ENCODE measurements at regions not wholly inside any gene's neighbourhood (a gene's known extent, or its start where the extent isn't known, plus 50 kb on each side); places are given as distances from the start of the nearest gene placed in this dataset.

DNA sequence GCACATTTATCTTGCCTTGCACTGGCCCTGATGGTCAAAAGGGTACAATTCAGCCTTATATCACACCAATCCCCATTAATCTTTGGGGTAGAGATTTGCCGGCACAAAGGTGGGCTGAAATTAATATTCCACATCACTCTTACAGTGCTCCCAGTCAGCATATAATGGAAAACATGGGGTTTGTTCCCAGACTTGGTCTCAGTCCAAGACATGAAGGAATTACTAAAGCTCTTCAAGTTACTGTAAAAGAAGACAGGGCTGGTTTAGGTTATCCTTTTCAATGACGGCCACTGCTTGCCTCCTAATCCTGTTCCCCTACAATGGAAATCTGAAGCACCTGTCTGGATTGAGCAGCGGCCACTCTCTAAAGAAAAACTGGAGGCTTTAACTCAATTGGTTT is 160.7 kb downstream of the IER5 start:
- no peaks in the 10 kb centered on the region for H4K20me1 ChIP-seq (ENCODE audit: insufficient read depth, low read length)
- H3K9me2 ChIP-seq (ENCODE audit: insufficient read depth, low read length), result no peaks in the 10 kb centered on the region
- no peak overlapping the region for H3K27ac ChIP-seq (ENCODE audit: low read depth, low read length, poor library complexity, severe bottlenecking)
- H2AFZ ChIP-seq (ENCODE audit: low read length), result no peak overlapping the region
- ChIA-PET POLR2A (no interaction called here), CTCF (ENCODE audit: unreplicated experiment) (no interaction called here)
- H3K79me2 ChIP-seq (ENCODE audit: insufficient read depth, low read depth, low read length), result no peaks in the 10 kb centered on the region
- no peak for TF ChIP-seq EZH2phosphoT487 (IDR thresholded peaks at IDR 0.05; ENCODE audit: borderline replicate concordance, low read depth, low read length)
- no TSS peak for BruUV-seq (replicated peaks)
- no peaks in the 10 kb centered on the region for H3K9me3 ChIP-seq (ENCODE audit: low read length)
- intact Hi-C loops (cut with micrococcal nuclease; ENCODE audit: unreplicated experiment), result no loop called here
- H3K4me1 ChIP-seq (ENCODE audit: insufficient read depth, low read length, poor library complexity, severe bottlenecking), result no peaks in the 10 kb centered on the region
- no peak overlapping the region for H3K4me2 ChIP-seq (ENCODE audit: low read length)
- no peaks in the 10 kb centered on the region for H3K36me3 ChIP-seq (ENCODE audit: insufficient read depth, low read length)
- H3K4me3 ChIP-seq (ENCODE audit: low read depth, low read length, poor library complexity, severe bottlenecking), result no peak overlapping the region
- no peak for DNase-seq (ENCODE audit: low spot score)

DNA sequence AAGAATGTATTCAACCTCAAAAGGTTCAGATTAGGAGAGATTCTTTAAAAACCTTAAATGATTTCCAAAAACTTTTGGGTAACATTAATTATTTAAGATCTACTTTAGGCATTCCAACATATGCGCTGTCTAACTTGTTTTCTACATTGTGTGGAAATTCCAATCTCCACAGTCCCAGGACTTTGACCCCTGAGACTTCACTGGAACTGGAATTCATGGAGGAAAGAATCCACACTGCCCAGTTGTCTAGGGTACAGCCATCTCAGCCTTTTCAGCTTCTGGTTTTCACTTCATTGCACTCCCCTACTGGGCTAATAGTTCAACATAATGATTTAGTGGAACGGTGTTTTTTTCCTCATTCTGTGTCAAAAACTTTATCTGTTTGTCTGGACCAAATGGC is 161.5 kb downstream of the IER5 start:
- CTCF ChIA-PET (ENCODE audit: unreplicated experiment), result no interaction called here
- POLR2A ChIA-PET, result no interaction called here
- Histone ChIP-seq H2AFZ (ENCODE audit: low read length) (no peak overlapping the region), H3K9me2 (ENCODE audit: insufficient read depth, low read length) (no peaks in the 10 kb centered on the region), H3K4me3 (ENCODE audit: low read depth, low read length, poor library complexity, severe bottlenecking) (no peak overlapping the region), H4K20me1 (ENCODE audit: insufficient read depth, low read length) (no peaks in the 10 kb centered on the region), H3K4me2 (ENCODE audit: low read length) (no peak overlapping the region), H3K4me1 (ENCODE audit: insufficient read depth, low read length, poor library complexity, severe bottlenecking) (no peaks in the 10 kb centered on the region), H3K9me3 (ENCODE audit: low read length) (no peaks in the 10 kb centered on the region), H3K27ac (ENCODE audit: low read depth, low read length, poor library complexity, severe bottlenecking) (no peak overlapping the region), H3K36me3 (ENCODE audit: insufficient read depth, low read length) (no peaks in the 10 kb centered on the region), H3K79me2 (ENCODE audit: insufficient read depth, low read depth, low read length) (no peaks in the 10 kb centered on the region)
- TF ChIP-seq, protein P1, sequence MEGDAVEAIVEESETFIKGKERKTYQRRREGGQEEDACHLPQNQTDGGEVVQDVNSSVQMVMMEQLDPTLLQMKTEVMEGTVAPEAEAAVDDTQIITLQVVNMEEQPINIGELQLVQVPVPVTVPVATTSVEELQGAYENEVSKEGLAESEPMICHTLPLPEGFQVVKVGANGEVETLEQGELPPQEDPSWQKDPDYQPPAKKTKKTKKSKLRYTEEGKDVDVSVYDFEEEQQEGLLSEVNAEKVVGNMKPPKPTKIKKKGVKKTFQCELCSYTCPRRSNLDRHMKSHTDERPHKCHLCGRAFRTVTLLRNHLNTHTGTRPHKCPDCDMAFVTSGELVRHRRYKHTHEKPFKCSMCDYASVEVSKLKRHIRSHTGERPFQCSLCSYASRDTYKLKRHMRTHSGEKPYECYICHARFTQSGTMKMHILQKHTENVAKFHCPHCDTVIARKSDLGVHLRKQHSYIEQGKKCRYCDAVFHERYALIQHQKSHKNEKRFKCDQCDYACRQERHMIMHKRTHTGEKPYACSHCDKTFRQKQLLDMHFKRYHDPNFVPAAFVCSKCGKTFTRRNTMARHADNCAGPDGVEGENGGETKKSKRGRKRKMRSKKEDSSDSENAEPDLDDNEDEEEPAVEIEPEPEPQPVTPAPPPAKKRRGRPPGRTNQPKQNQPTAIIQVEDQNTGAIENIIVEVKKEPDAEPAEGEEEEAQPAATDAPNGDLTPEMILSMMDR (conservative IDR thresholded peaks at IDR 0.05; ENCODE audit: low read length), result no peak
- TF ChIP-seq EZH2phosphoT487 (IDR thresholded peaks at IDR 0.05; ENCODE audit: borderline replicate concordance, low read depth, low read length), result no peak
- no peak for DNase-seq (ENCODE audit: low spot score)
- BruUV-seq (replicated peaks), result no TSS peak
- intact Hi-C loops (cut with micrococcal nuclease; ENCODE audit: unreplicated experiment), result no loop called here

DNA sequence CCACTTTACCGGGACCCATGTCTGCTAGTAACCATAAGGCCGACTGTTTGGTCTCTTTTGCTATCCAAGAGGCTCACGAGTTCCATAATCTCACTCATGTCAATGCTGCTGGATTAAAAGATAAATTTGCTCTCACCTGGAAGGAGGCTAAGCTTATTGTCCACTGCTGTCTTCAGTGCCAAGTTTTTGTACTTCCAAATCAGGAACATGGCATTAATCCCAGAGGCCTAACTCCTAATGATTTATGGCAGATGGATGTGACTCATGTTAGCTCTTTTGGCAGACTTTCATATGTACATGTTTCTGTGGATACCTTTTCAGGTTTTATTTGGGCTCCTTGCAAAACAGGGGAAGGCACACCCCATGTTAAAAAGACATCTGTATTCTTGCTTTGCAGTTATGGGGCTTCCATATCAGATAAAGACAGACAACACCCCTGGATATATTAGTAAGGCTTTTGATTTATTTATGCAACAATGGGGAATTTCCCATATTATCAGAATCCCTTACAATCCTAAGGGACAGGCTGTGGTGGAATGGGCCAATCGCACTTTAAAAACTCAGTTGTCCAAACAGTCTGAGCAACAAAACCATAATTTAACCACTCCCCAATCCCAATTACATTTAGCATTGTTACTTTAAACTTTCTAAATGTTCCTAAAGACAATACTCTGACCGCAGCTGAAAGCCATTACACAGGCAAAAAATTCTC is 162.7 kb downstream of the IER5 start:
- POLR2A ChIA-PET, result no interaction called here
- Histone ChIP-seq H3K4me3 (ENCODE audit: low read depth, low read length, poor library complexity, severe bottlenecking) (no peak overlapping the region), H3K9me3 (ENCODE audit: low read length) (no peaks in the 10 kb centered on the region), H3K4me2 (ENCODE audit: low read length) (no peak overlapping the region), H3K79me2 (ENCODE audit: insufficient read depth, low read depth, low read length) (no peaks in the 10 kb centered on the region), H3K27ac (ENCODE audit: low read depth, low read length, poor library complexity, severe bottlenecking) (no peak overlapping the region), H3K9me2 (ENCODE audit: insufficient read depth, low read length) (no peaks in the 10 kb centered on the region), H3K36me3 (ENCODE audit: insufficient read depth, low read length) (no peaks in the 10 kb centered on the region), H3K4me1 (ENCODE audit: insufficient read depth, low read length, poor library complexity, severe bottlenecking) (no peaks in the 10 kb centered on the region), H2AFZ (ENCODE audit: low read length) (no peak overlapping the region), H4K20me1 (ENCODE audit: insufficient read depth, low read length) (no peaks in the 10 kb centered on the region)
- DNase-seq (ENCODE audit: low spot score), result no peak
- intact Hi-C loops (cut with micrococcal nuclease; ENCODE audit: unreplicated experiment), result no loop called here
- no TSS peak for BruUV-seq (replicated peaks)
- CTCF ChIA-PET (ENCODE audit: unreplicated experiment), result no interaction called here
- TF ChIP-seq, protein P1 (conservative IDR thresholded peaks at IDR 0.05; ENCODE audit: low read length), result no peak
- TF ChIP-seq EZH2phosphoT487 (IDR thresholded peaks at IDR 0.05; ENCODE audit: borderline replicate concordance, low read depth, low read length), result no peak
